ENCODE measurements at regions not wholly inside any gene's neighbourhood (a gene's known extent, or its start where the extent isn't known, plus 50 kb on each side); places are given as distances from the start of the nearest gene placed in this dataset.
"Not testable (repeated sequence)": the region's sequence is repeated elsewhere in the genome, so short reads cannot be mapped to it uniquely, and the experiment has no call there.

GRCh38 chr15:77881535-77881934, 196.0 kb downstream of the TBC1D2B start:
- DNase-seq; H3K36me3 Mint-ChIP-seq (ENCODE audit: low read depth); H3K27me3 Mint-ChIP-seq (ENCODE audit: low read depth); H3K4me3 Mint-ChIP-seq; H3K9me3 Mint-ChIP-seq (ENCODE audit: insufficient read depth); H3K4me1 Mint-ChIP-seq (ENCODE audit: low read depth); H3K27ac Mint-ChIP-seq; CTCF ChIA-PET; ATAC-seq; POLR2A ChIA-PET: not testable (repeated sequence)

GRCh38 chr15:77879466-77879865, 198.0 kb downstream of the TBC1D2B start:
- ATAC-seq; H3K27me3 Mint-ChIP-seq (ENCODE audit: low read depth); H3K27ac Mint-ChIP-seq; POLR2A ChIA-PET; H3K36me3 Mint-ChIP-seq (ENCODE audit: low read depth); H3K9me3 Mint-ChIP-seq (ENCODE audit: insufficient read depth); CTCF ChIA-PET; DNase-seq; H3K4me3 Mint-ChIP-seq; H3K4me1 Mint-ChIP-seq (ENCODE audit: low read depth): not testable (repeated sequence)

GRCh38 chr15:77877869-77878577, 199.5 kb downstream of the TBC1D2B start:
- Mint-ChIP-seq H3K4me1 (ENCODE audit: low read depth) (no peaks in the 10 kb centered on the region), H3K36me3 (ENCODE audit: low read depth) (no peaks in the 10 kb centered on the region), H3K27ac (no peak overlapping the region), H3K9me3 (ENCODE audit: insufficient read depth) (no peaks in the 10 kb centered on the region), H3K27me3 (ENCODE audit: low read depth) (peaks cover 2% of the 10 kb centered on the region), H3K4me3 (no peak overlapping the region)
- ATAC-seq (no peak), DNase-seq (no peak)
- CTCF ChIA-PET, result no interaction called here
- POLR2A ChIA-PET, result no interaction called here

- H3K9me3 Mint-ChIP-seq (ENCODE audit: insufficient read depth); H3K27ac Mint-ChIP-seq; DNase-seq; H3K36me3 Mint-ChIP-seq (ENCODE audit: low read depth); H3K4me1 Mint-ChIP-seq (ENCODE audit: low read depth); H3K4me3 Mint-ChIP-seq; H3K27me3 Mint-ChIP-seq (ENCODE audit: low read depth); POLR2A ChIA-PET; ATAC-seq; CTCF ChIA-PET: not testable (repeated sequence)
Observed at GRCh38 chr15:77876107-77876820, 201.2 kb downstream of the TBC1D2B start.

- H3K4me1 Mint-ChIP-seq (ENCODE audit: low read depth); H3K36me3 Mint-ChIP-seq (ENCODE audit: low read depth); POLR2A ChIA-PET; H3K9me3 Mint-ChIP-seq (ENCODE audit: insufficient read depth); CTCF ChIA-PET; ATAC-seq; H3K27me3 Mint-ChIP-seq (ENCODE audit: low read depth); H3K4me3 Mint-ChIP-seq; H3K27ac Mint-ChIP-seq: not testable (repeated sequence)
- peak; percentile 59 for DNase-seq
Observed at GRCh38 chr15:77875066-77875721, 202.3 kb downstream of the TBC1D2B start.

GRCh38 chr15:77874063-77874462, 203.4 kb downstream of the TBC1D2B start:
- no peak overlapping the region for H3K27ac Mint-ChIP-seq
- ATAC-seq, result no peak
- CTCF ChIA-PET, result no interaction called here
- no peak overlapping the region for H3K4me3 Mint-ChIP-seq
- H3K27me3 Mint-ChIP-seq (ENCODE audit: low read depth), result peaks cover 2% of the 10 kb centered on the region
- H3K4me1 Mint-ChIP-seq (ENCODE audit: low read depth), result no peaks in the 10 kb centered on the region
- no peaks in the 10 kb centered on the region for H3K36me3 Mint-ChIP-seq (ENCODE audit: low read depth)
- POLR2A ChIA-PET, result no interaction called here
- no peak for DNase-seq
- H3K9me3 Mint-ChIP-seq (ENCODE audit: insufficient read depth), result no peaks in the 10 kb centered on the region

- CTCF ChIA-PET; H3K27ac Mint-ChIP-seq; POLR2A ChIA-PET; H3K27me3 Mint-ChIP-seq (ENCODE audit: low read depth); H3K4me1 Mint-ChIP-seq (ENCODE audit: low read depth); ATAC-seq; DNase-seq; H3K4me3 Mint-ChIP-seq; H3K9me3 Mint-ChIP-seq (ENCODE audit: insufficient read depth); H3K36me3 Mint-ChIP-seq (ENCODE audit: low read depth): not testable (repeated sequence)
Observed at GRCh38 chr15:77872521-77873425, 204.7 kb downstream of the TBC1D2B start.

GRCh38 chr15:77871852-77872371, 205.6 kb downstream of the TBC1D2B start:
- Mint-ChIP-seq H3K9me3 (ENCODE audit: insufficient read depth) (no peaks in the 10 kb centered on the region), H3K4me3 (no peak overlapping the region), H3K27me3 (ENCODE audit: low read depth) (peaks cover 2% of the 10 kb centered on the region), H3K4me1 (ENCODE audit: low read depth) (no peaks in the 10 kb centered on the region), H3K36me3 (ENCODE audit: low read depth) (no peaks in the 10 kb centered on the region), H3K27ac (no peak overlapping the region)
- CTCF ChIA-PET, result no interaction called here
- DNase-seq (no peak), ATAC-seq (no peak)
- POLR2A ChIA-PET, result no interaction called here

GRCh38 chr15:77870195-77871065, 207.1 kb downstream of the TBC1D2B start:
- Mint-ChIP-seq H3K27ac (no peak overlapping the region), H3K27me3 (ENCODE audit: low read depth) (peaks cover 2% of the 10 kb centered on the region), H3K36me3 (ENCODE audit: low read depth) (no peaks in the 10 kb centered on the region), H3K4me1 (ENCODE audit: low read depth) (no peaks in the 10 kb centered on the region), H3K9me3 (ENCODE audit: insufficient read depth) (no peaks in the 10 kb centered on the region), H3K4me3 (no peak overlapping the region)
- ATAC-seq, result no peak
- DNase-seq, result peak; percentile 62
- POLR2A ChIA-PET, result interaction anchor here (0.8 kb wide), 1 partner anchor 71 kb away, joined by 3 read pairs; no protein-coding TSS in a partner anchor
- CTCF ChIA-PET, result interaction anchor here (0.6 kb wide), 1 partner anchor 12 kb away, joined by 3 read pairs; no protein-coding TSS in a partner anchor

- DNase-seq (no peak), ATAC-seq (no peak)
- H3K27me3 Mint-ChIP-seq (ENCODE audit: low read depth), result peaks cover 2% of the 10 kb centered on the region
- H3K4me1 Mint-ChIP-seq (ENCODE audit: low read depth), result no peaks in the 10 kb centered on the region
- H3K36me3 Mint-ChIP-seq (ENCODE audit: low read depth), result no peaks in the 10 kb centered on the region
- CTCF ChIA-PET, result no interaction called here
- H3K9me3 Mint-ChIP-seq (ENCODE audit: insufficient read depth), result no peaks in the 10 kb centered on the region
- H3K27ac Mint-ChIP-seq, result no peak overlapping the region
- POLR2A ChIA-PET, result no interaction called here
- H3K4me3 Mint-ChIP-seq, result no peak overlapping the region
Observed at GRCh38 chr15:77869021-77869895, 208.3 kb downstream of the TBC1D2B start.

Measured in activated CD8-positive, alpha-beta T cell treated with anti-CD3 and anti-CD28 coated beads, Interleukin-2, amount 10 ng/mL, durations not matched to agents 7 days and 5 days (primary cell).